ENCODE measurements at regions not wholly inside any gene's neighbourhood (a gene's known extent, or its start where the extent isn't known, plus 50 kb on each side); places are given as distances from the start of the nearest gene placed in this dataset.

DNA sequence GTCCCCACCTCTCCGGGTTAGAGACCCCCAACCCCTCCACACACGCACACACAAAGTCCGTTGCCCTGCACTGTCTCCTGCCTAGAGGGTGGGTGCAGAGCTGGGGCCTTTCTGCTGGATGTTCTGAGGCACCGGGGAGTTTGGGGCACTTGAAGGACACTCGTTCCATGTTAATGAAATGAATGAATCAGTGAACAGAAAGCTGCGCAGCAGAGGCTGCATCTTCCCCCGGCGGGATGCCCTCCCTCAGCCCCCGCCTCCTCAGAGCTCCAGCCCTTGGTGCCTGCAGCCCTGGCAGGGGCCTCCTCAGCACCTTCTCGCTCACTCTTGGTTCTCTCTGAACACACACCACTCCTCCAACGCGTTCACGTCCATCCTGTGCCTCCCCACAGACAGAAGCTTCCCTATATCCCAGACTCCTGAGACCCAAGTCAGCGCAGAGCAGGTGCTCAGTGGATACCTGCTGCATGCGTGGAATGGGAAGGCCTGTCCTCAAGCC lies 611.9 kb downstream of the TBC1D22A start:
- Histone ChIP-seq H3K27ac (ENCODE audit: insufficient read depth, low read length) (no peak overlapping the region), H2BK20ac (ENCODE audit: low read depth, low read length) (no peak overlapping the region), H2BK120ac (ENCODE audit: low read depth, low read length) (no peak overlapping the region), H3K56ac (ENCODE audit: extremely low read depth, insufficient read depth, low read length) (no peak overlapping the region), H3K36me3 (ENCODE audit: control insufficient read depth, insufficient read depth, low read length) (no peaks in the 10 kb centered on the region), H2AFZ (replicated peaks; ENCODE audit: low read length, poor library complexity) (peak overlapping the region; percentile 70), H4K8ac (ENCODE audit: low read depth in 2 of 2, low read length in 2 of 2) (no peak overlapping the region), H3K9me3 (ENCODE audit: control insufficient read depth, insufficient read depth, low read length) (peaks cover 5% of the 10 kb centered on the region), H3K79me1 (ENCODE audit: low read depth in 1 of 2, low read length in 2 of 2) (no peaks in the 10 kb centered on the region), H3K9ac (ENCODE audit: low read depth, low read length) (no peak overlapping the region), H2AK5ac (ENCODE audit: low read depth, low read length) (no peak overlapping the region), H2AK9ac (replicated peaks; ENCODE audit: low read depth, low read length, poor library complexity) (no peak overlapping the region), H3K4me1 (ENCODE audit: control insufficient read depth, insufficient read depth, low read length) (no peaks in the 10 kb centered on the region), H4K5ac (ENCODE audit: low read depth, low read length) (no peak overlapping the region), H4K20me1 (ENCODE audit: insufficient read depth, low read length) (no peaks in the 10 kb centered on the region), H3K4me3 (ENCODE audit: insufficient read depth, low read depth, low read length) (no peak overlapping the region), H4K91ac (ENCODE audit: insufficient read depth, low read depth, low read length) (no peak overlapping the region), H3K27me3 (ENCODE audit: control insufficient read depth, insufficient read depth, low read length) (no peaks in the 10 kb centered on the region), H3K18ac (ENCODE audit: low read depth, low read length) (no peak overlapping the region), H3K9me1 (ENCODE audit: insufficient read depth, low read length) (no peaks in the 10 kb centered on the region), H3K4ac (ENCODE audit: low read depth, low read length) (no peak overlapping the region), H3K23ac (ENCODE audit: low read depth, low read length) (no peak overlapping the region), H3K14ac (replicated peaks; ENCODE audit: low read depth, low read length) (no peak overlapping the region), H2BK5ac (ENCODE audit: low read depth, low read length, poor library complexity, severe bottlenecking) (no peak overlapping the region), H3K4me2 (ENCODE audit: low read depth, low read length) (no peak overlapping the region), H2BK15ac (ENCODE audit: low read depth, low read length) (no peak overlapping the region)
- no peak for DNase-seq
- TF ChIP-seq MXI1 (IDR thresholded peaks at IDR 0.05; ENCODE audit: borderline replicate concordance, low read depth, low read length) (no peak), MAFK (IDR thresholded peaks at IDR 0.05; ENCODE audit: low read depth, low read length) (no peak), POLR2A (IDR thresholded peaks at IDR 0.05; ENCODE audit: low read depth, low read length) (no peak), MAZ (IDR thresholded peaks at IDR 0.05; ENCODE audit: borderline replicate concordance, low read depth, low read length) (no peak), RFX5 (IDR thresholded peaks at IDR 0.05; ENCODE audit: low read depth, low read length) (no peak), NFE2L2 (IDR thresholded peaks at IDR 0.05; ENCODE audit: low read depth, low read length) (no peak), RCOR1 (IDR thresholded peaks at IDR 0.05; ENCODE audit: insufficient replicate concordance, low read length) (no peak), CHD1 (IDR thresholded peaks at IDR 0.05; ENCODE audit: low read depth, low read length) (no peak), FOS (IDR thresholded peaks at IDR 0.05; ENCODE audit: low read depth, low read length) (no peak)
- TF ChIP-seq, protein P1, sequence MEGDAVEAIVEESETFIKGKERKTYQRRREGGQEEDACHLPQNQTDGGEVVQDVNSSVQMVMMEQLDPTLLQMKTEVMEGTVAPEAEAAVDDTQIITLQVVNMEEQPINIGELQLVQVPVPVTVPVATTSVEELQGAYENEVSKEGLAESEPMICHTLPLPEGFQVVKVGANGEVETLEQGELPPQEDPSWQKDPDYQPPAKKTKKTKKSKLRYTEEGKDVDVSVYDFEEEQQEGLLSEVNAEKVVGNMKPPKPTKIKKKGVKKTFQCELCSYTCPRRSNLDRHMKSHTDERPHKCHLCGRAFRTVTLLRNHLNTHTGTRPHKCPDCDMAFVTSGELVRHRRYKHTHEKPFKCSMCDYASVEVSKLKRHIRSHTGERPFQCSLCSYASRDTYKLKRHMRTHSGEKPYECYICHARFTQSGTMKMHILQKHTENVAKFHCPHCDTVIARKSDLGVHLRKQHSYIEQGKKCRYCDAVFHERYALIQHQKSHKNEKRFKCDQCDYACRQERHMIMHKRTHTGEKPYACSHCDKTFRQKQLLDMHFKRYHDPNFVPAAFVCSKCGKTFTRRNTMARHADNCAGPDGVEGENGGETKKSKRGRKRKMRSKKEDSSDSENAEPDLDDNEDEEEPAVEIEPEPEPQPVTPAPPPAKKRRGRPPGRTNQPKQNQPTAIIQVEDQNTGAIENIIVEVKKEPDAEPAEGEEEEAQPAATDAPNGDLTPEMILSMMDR (conservative IDR thresholded peaks at IDR 0.05; ENCODE audit: low read depth, low read length): no peak
- TF ChIP-seq, protein P2, sequence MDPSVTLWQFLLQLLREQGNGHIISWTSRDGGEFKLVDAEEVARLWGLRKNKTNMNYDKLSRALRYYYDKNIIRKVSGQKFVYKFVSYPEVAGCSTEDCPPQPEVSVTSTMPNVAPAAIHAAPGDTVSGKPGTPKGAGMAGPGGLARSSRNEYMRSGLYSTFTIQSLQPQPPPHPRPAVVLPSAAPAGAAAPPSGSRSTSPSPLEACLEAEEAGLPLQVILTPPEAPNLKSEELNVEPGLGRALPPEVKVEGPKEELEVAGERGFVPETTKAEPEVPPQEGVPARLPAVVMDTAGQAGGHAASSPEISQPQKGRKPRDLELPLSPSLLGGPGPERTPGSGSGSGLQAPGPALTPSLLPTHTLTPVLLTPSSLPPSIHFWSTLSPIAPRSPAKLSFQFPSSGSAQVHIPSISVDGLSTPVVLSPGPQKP (IDR thresholded peaks at IDR 0.05; ENCODE audit: borderline replicate concordance, low read depth, low read length): no peak
- TF ChIP-seq, protein P3, sequence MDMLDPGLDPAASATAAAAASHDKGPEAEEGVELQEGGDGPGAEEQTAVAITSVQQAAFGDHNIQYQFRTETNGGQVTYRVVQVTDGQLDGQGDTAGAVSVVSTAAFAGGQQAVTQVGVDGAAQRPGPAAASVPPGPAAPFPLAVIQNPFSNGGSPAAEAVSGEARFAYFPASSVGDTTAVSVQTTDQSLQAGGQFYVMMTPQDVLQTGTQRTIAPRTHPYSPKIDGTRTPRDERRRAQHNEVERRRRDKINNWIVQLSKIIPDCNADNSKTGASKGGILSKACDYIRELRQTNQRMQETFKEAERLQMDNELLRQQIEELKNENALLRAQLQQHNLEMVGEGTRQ (IDR thresholded peaks at IDR 0.05; ENCODE audit: low read depth, low read length): no peak
- intact Hi-C loops (cut with micrococcal nuclease) (no loop called here), dilution Hi-C loops (cut with HindIII; ENCODE audit: low sequenced_read_pairs, unreplicated experiment) (no loop called here), in situ Hi-C loops (cut with MboI; ENCODE audit: low sequenced_read_pairs) (no loop called here)
- POLR2A ChIA-PET (ENCODE audit: unreplicated experiment): no interaction called here
- CTCF ChIA-PET: no interaction called here
- no TSS peak for BruUV-seq (replicated peaks)
- no peak for ATAC-seq (ENCODE audit: low read depth)
- no CpG with 5 or more reads among the region's 15 CpGs for WGBS, 2 experiments (ENCODE audit: extremely low coverage in 2 of 2, insufficient read length in 1 of 2)

Measured in IMR-90 (cell line).